Activated naive CD4-positive, alpha-beta T cell treated with anti-CD3 and anti-CD28 coated beads, Interleukin-2, amount 50 U/mL, for 24 hours (primary cell): ENCODE measurements at regions not wholly inside any gene's neighbourhood (a gene's known extent, or its start where the extent isn't known, plus 50 kb on each side); places are given as distances from the start of the nearest gene placed in this dataset.
"Not testable (repeated sequence)": the region's sequence is repeated elsewhere in the genome, so short reads cannot be mapped to it uniquely, and the experiment has no call there.

Experiments
- H3K27ac Mint-ChIP-seq: one replicate; pipeline ENCODE4 v1.8.0; 2021; ENCODE audit warnings: mild to moderate bottlenecking, mixed read lengths
- H3K27me3 Mint-ChIP-seq: one replicate; pipeline ENCODE4 v1.8.0; 2021; ENCODE audit warnings: mixed read lengths
- H3K36me3 Mint-ChIP-seq: one replicate; pipeline ENCODE4 v1.8.0; 2021; ENCODE audit warnings: mixed read lengths
- H3K4me1 Mint-ChIP-seq: one replicate; pipeline ENCODE4 v1.8.0; 2021; ENCODE audit warnings: mixed read lengths
- H3K4me3 Mint-ChIP-seq: one replicate; pipeline ENCODE4 v1.8.0; 2021; ENCODE audit warnings: mild to moderate bottlenecking, mixed read lengths
- H3K9me3 Mint-ChIP-seq: one replicate; pipeline ENCODE4 v1.8.0; 2021; ENCODE audit warnings: mixed read lengths

DNA sequence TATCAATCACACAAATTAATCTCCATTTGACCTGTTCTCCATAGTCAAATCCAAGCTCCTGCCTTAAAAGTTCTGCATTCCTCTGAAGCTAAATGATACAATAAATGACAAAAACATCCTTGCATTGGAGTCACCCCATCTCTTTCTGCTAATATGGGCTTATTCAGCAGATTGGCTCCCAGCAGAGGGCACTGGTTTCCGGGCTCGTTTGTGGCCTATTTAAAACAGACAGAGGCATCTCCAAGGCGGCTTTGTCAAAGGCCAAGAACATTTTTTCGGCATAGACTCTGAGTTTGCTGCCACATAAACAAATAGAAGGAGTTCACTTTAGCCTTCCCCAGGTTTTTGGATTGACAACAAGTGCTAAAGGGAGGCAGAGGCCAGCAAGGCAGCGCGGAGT is 204.4 kb upstream of the RASGRP1 start:
- no peaks in the 10 kb centered on the region for H3K4me1 Mint-ChIP-seq
- H3K27ac Mint-ChIP-seq: no peak overlapping the region
- H3K9me3 Mint-ChIP-seq: no peaks in the 10 kb centered on the region
- H3K36me3 Mint-ChIP-seq: no peaks in the 10 kb centered on the region
- H3K4me3 Mint-ChIP-seq: no peak overlapping the region
- peaks cover 3% of the 10 kb centered on the region for H3K27me3 Mint-ChIP-seq

GRCh38 chr15:38769492-38769891 is 204.9 kb upstream of the RASGRP1 start:
- Mint-ChIP-seq H3K9me3 (no peaks in the 10 kb centered on the region), H3K4me3 (no peak overlapping the region), H3K27ac (no peak overlapping the region), H3K36me3 (no peaks in the 10 kb centered on the region), H3K27me3 (peaks cover 5% of the 10 kb centered on the region), H3K4me1 (no peaks in the 10 kb centered on the region)

DNA sequence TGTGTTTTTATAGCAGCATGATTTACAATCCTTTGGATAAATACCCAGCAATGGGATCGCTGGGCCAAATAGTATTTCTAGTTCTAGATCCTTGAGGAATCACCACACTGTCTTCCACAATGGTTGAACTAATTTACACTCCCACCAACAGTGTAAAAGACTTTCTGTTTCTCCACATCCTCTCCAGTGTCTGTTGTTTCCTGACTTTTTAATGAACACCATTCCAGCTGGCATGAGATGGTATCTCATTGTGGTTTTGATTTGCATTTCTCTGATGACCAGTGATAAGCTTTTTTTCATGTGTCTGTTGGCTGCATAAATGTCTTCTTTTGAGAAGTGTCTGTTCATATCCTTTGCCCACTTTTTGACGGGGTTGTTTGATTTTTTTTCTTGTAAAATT is 209.5 kb upstream of the RASGRP1 start:
- not testable (repeated sequence) for H3K4me3 Mint-ChIP-seq, H3K27ac Mint-ChIP-seq, H3K36me3 Mint-ChIP-seq, H3K4me1 Mint-ChIP-seq, H3K9me3 Mint-ChIP-seq
- H3K27me3 Mint-ChIP-seq: peaks cover 18% of the 10 kb centered on the region

- H3K4me1 Mint-ChIP-seq: no peaks in the 10 kb centered on the region
- H3K27ac Mint-ChIP-seq: no peak overlapping the region
- H3K36me3 Mint-ChIP-seq: no peaks in the 10 kb centered on the region
- peaks cover 26% of the 10 kb centered on the region for H3K27me3 Mint-ChIP-seq
- no peaks in the 10 kb centered on the region for H3K9me3 Mint-ChIP-seq
- no peak overlapping the region for H3K4me3 Mint-ChIP-seq
Observed at GRCh38 chr15:38781196-38781595, 216.6 kb upstream of the RASGRP1 start.

DNA sequence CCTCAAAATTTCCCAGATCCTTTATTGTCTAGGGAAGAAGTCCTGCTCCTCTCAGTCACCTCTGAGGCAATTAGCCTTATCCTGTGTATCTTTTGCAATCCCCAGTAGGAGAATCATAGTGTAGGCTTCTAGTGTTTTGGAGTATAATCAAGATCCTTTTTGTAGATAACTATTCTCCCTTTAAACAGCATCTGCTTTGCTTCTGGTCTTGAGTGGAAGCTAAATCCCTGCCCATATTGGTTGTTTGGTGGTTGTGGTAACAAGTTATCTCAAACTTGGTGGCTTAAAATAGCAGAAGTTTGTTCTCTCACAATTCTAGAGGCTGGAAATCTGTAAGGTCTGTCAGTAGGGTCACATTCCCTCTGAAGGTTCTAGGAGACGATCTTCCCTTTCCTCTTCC is 217.5 kb upstream of the RASGRP1 start:
- H3K4me3 Mint-ChIP-seq: no peak overlapping the region
- H3K36me3 Mint-ChIP-seq: no peaks in the 10 kb centered on the region
- no peaks in the 10 kb centered on the region for H3K4me1 Mint-ChIP-seq
- no peak overlapping the region for H3K27ac Mint-ChIP-seq
- peaks cover 22% of the 10 kb centered on the region for H3K27me3 Mint-ChIP-seq
- H3K9me3 Mint-ChIP-seq: no peaks in the 10 kb centered on the region

DNA sequence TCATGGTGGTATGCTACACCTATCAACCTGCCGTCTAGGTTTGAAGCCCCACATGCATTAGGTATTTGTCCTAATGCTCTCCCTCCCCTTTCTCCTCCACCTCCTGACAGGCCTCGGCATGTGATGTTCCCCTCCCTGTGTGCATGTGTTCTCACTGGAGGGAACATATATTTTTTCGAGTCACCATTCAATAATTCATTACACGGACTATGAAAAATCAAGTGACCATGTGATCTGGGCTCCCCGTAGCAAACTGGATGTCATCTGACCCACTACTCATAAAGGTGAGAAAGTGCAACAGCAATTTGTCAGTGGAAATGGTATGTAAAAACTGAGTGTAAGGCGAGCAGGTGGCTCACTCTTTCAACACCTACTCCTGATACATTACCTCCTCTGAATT is 224.3 kb upstream of the RASGRP1 start:
- Mint-ChIP-seq H3K4me1 (no peaks in the 10 kb centered on the region), H3K4me3 (no peak overlapping the region), H3K27ac (no peak overlapping the region), H3K9me3 (no peaks in the 10 kb centered on the region), H3K36me3 (no peaks in the 10 kb centered on the region), H3K27me3 (no peaks in the 10 kb centered on the region)

GRCh38 chr15:38789566-38789965 is 225.0 kb upstream of the RASGRP1 start:
- Mint-ChIP-seq H3K4me1 (no peaks in the 10 kb centered on the region), H3K4me3 (no peak overlapping the region), H3K27ac (no peak overlapping the region), H3K27me3 (peaks cover 1% of the 10 kb centered on the region), H3K9me3 (no peaks in the 10 kb centered on the region), H3K36me3 (no peaks in the 10 kb centered on the region)

DNA sequence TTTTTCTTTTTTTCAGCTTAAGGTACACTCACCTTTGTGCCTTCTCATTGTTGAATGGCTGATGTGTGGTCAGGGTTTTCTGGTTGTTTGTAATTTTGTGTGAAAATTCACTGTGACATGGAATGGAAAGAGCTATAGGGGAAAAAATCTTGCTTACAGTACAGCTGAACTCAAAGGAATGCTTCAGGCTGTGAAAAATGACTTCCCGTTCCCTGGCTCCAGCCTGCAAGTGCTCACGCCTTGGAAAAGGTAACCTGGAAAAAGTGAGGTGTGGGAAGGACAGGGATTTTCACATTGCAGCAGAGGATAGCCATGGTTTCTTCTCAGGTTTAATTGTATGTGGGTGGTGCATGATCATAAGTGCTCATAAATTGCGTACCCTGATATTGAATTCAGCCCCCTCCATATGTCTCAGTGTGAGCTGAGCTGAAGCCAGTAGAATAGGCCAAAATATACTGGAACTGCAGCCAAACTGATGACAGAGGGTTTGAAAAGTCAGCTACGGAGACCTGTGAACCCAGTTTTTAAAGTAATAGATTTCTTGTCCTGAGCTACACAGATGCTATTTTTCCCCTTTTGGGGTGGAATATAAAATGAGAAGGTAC is 228.7 kb upstream of the RASGRP1 start:
- no peaks in the 10 kb centered on the region for H3K4me1 Mint-ChIP-seq
- H3K27me3 Mint-ChIP-seq: peaks cover 10% of the 10 kb centered on the region
- H3K9me3 Mint-ChIP-seq: no peaks in the 10 kb centered on the region
- no peak overlapping the region for H3K4me3 Mint-ChIP-seq
- no peak overlapping the region for H3K27ac Mint-ChIP-seq
- no peaks in the 10 kb centered on the region for H3K36me3 Mint-ChIP-seq

DNA sequence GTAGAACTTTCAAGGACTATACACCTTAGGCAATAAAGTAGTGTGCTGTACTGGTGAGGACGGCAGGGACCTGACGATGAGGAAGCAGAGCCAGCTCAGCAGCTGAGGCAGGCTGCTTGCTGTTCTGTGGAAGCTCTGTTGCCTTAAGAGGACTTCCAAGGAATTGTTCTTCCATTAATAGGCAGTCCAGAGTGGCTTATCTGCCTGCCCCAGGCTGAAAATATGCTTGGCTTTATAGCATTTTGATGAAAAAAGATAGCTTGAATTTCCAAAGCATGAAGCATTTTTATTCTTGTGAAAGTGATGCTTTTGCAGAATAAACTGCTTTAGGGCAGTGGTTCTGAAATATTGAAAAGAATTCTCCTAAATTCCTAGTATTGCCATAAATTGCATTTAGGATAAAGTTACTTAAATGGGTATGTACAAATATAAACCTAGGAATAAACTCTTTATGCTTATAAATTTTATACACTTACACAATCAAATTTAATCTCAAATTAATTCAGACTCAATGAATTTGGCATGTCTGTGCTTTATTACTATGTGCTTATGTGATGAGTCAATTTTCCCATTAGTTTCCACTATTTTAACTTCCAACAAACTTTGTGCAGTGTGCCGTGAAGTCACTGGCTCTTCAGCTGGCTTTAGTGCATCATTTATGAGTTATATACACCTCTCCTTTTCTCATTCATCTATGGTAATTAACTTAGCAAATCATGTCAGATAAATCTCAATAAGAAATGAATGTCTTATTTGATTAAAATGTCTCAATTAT is 231.0 kb upstream of the RASGRP1 start:
- Mint-ChIP-seq H3K27me3 (peaks cover 21% of the 10 kb centered on the region), H3K36me3 (peaks cover 1% of the 10 kb centered on the region), H3K27ac (no peak overlapping the region), H3K4me1 (no peaks in the 10 kb centered on the region), H3K9me3 (peaks cover 5% of the 10 kb centered on the region), H3K4me3 (no peak overlapping the region)

- H3K27ac Mint-ChIP-seq: no peak overlapping the region
- peaks cover 1% of the 10 kb centered on the region for H3K36me3 Mint-ChIP-seq
- H3K9me3 Mint-ChIP-seq: peaks cover 5% of the 10 kb centered on the region
- peaks cover 22% of the 10 kb centered on the region for H3K27me3 Mint-ChIP-seq
- H3K4me3 Mint-ChIP-seq: no peak overlapping the region
- H3K4me1 Mint-ChIP-seq: no peaks in the 10 kb centered on the region
Observed at GRCh38 chr15:38796589-38796988, 232.0 kb upstream of the RASGRP1 start.

DNA sequence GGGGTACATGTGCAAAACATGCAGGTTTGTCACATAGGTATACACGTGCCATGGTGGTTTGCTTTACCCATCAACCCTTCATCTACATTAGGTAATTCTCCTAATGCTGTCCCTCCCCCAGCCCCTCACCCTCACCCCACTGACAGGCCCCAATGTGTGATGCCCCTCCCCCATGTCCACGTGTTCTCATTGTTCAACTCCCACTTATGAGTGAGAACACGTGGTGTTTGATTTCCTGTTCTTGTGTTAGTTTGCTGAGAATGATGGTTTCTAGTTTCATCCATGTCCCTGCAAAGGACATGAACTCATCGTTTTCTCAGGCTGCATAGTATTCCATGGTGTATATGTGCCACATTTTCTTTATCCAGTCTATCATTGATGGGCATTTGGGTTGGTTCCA is 232.9 kb upstream of the RASGRP1 start:
- peaks cover 29% of the 10 kb centered on the region for H3K27me3 Mint-ChIP-seq
- H3K4me3 Mint-ChIP-seq, H3K27ac Mint-ChIP-seq, H3K4me1 Mint-ChIP-seq, H3K36me3 Mint-ChIP-seq, H3K9me3 Mint-ChIP-seq: not testable (repeated sequence)

GRCh38 chr15:38799202-38799601 is 234.6 kb upstream of the RASGRP1 start:
- not testable (repeated sequence) for H3K4me1 Mint-ChIP-seq, H3K27ac Mint-ChIP-seq
- peaks cover 30% of the 10 kb centered on the region for H3K27me3 Mint-ChIP-seq

GRCh38 chr15:38809621-38810020 is 245.0 kb upstream of the RASGRP1 start:
- Mint-ChIP-seq H3K27ac (no peak overlapping the region), H3K9me3 (no peaks in the 10 kb centered on the region), H3K4me1 (no peaks in the 10 kb centered on the region), H3K36me3 (no peaks in the 10 kb centered on the region), H3K4me3 (no peak overlapping the region), H3K27me3 (peaks cover 2% of the 10 kb centered on the region)

More at GRCh38 chr15:38799202-38799601, 234.6 kb upstream of the RASGRP1 start:
- not testable (repeated sequence) for H3K36me3 Mint-ChIP-seq, H3K9me3 Mint-ChIP-seq, H3K4me3 Mint-ChIP-seq

- H3K4me1 Mint-ChIP-seq: no peaks in the 10 kb centered on the region
- no peak overlapping the region for H3K4me3 Mint-ChIP-seq
- H3K36me3 Mint-ChIP-seq: no peaks in the 10 kb centered on the region
Observed at GRCh38 chr15:38810686-38811085, 246.1 kb upstream of the RASGRP1 start.

GRCh38 chr15:38814254-38814653 is 249.6 kb upstream of the RASGRP1 start:
- not testable (repeated sequence) for H3K27ac Mint-ChIP-seq, H3K36me3 Mint-ChIP-seq, H3K27me3 Mint-ChIP-seq, H3K9me3 Mint-ChIP-seq, H3K4me3 Mint-ChIP-seq, H3K4me1 Mint-ChIP-seq

More at GRCh38 chr15:38810686-38811085, 246.1 kb upstream of the RASGRP1 start:
- Mint-ChIP-seq H3K27me3 (peaks cover 4% of the 10 kb centered on the region), H3K27ac (no peak overlapping the region), H3K9me3 (no peaks in the 10 kb centered on the region)

GRCh38 chr15:38814891-38815290 is 250.3 kb upstream of the RASGRP1 start:
- H3K27ac Mint-ChIP-seq: no peak overlapping the region
- H3K36me3 Mint-ChIP-seq: no peaks in the 10 kb centered on the region

More at GRCh38 chr15:38814891-38815290, 250.3 kb upstream of the RASGRP1 start:
- H3K9me3 Mint-ChIP-seq: no peaks in the 10 kb centered on the region
- peaks cover 5% of the 10 kb centered on the region for H3K27me3 Mint-ChIP-seq
- no peak overlapping the region for H3K4me3 Mint-ChIP-seq
- peaks cover 5% of the 10 kb centered on the region for H3K4me1 Mint-ChIP-seq
